HG02973 (cell line): ENCODE measurements at regions not wholly inside any gene's neighbourhood (a gene's known extent, or its start where the extent isn't known, plus 50 kb on each side); places are given as distances from the start of the nearest gene placed in this dataset.

Source experiments
- ATAC-seq: cut with Tn5 transposase; IDR thresholded peaks from one replicate; pipeline ENCODE4 v1.9.1; 2021; ENCODE audit warnings: moderate library complexity; ENCODE audit not compliant: unreplicated experiment

- ATAC-seq, result no peak
Observed at GRCh38 chr1:87905651-87906050, 577.0 kb downstream of the LMO4 start.

GRCh38 chr1:87906078-87906477 is 577.4 kb downstream of the LMO4 start:
- ATAC-seq, result no peak

- no peak for ATAC-seq
Observed at GRCh38 chr1:87913361-87913760, 584.7 kb downstream of the LMO4 start.

GRCh38 chr1:87914396-87914795 is 585.7 kb downstream of the LMO4 start:
- ATAC-seq, result no peak

GRCh38 chr1:87915771-87916170 is 587.1 kb downstream of the LMO4 start:
- no peak for ATAC-seq

- no peak for ATAC-seq
Observed at GRCh38 chr1:87916965-87917364, 588.3 kb downstream of the LMO4 start.

- ATAC-seq, result no peak
Observed at GRCh38 chr1:87918398-87918797, 589.7 kb downstream of the LMO4 start.

- ATAC-seq, result no peak
Observed at GRCh38 chr1:87922885-87923284, 594.2 kb downstream of the LMO4 start.

GRCh38 chr1:87926131-87926830 is 597.6 kb downstream of the LMO4 start:
- ATAC-seq, result no peak

- no peak for ATAC-seq
Observed at GRCh38 chr1:87926921-87927320, 598.2 kb downstream of the LMO4 start.

- no peak for ATAC-seq
Observed at GRCh38 chr1:87927391-87928280, 599.0 kb downstream of the LMO4 start.

- no peak for ATAC-seq
Observed at GRCh38 chr1:87928623-87929022, 599.9 kb downstream of the LMO4 start.

GRCh38 chr1:87929906-87930305 is 601.2 kb downstream of the LMO4 start:
- no peak for ATAC-seq

GRCh38 chr1:87930796-87931195 is 602.1 kb downstream of the LMO4 start:
- no peak for ATAC-seq

- no peak for ATAC-seq
Observed at GRCh38 chr1:87933171-87933570, 604.5 kb downstream of the LMO4 start.

GRCh38 chr1:87935130-87935529 is 606.5 kb downstream of the LMO4 start:
- no peak for ATAC-seq

GRCh38 chr1:87937831-87938395 is 609.2 kb downstream of the LMO4 start:
- no peak for ATAC-seq

- ATAC-seq, result no peak
Observed at GRCh38 chr1:87938631-87939030, 610.0 kb downstream of the LMO4 start.

- ATAC-seq, result no peak
Observed at GRCh38 chr1:87939444-87939843, 610.8 kb downstream of the LMO4 start.

- no peak for ATAC-seq
Observed at GRCh38 chr1:87940421-87940820, 611.7 kb downstream of the LMO4 start.

- no peak for ATAC-seq
Observed at GRCh38 chr1:87941337-87941946, 612.8 kb downstream of the LMO4 start.
